GM18520 (cell line): ENCODE measurements at regions not wholly inside any gene's neighbourhood (a gene's known extent, or its start where the extent isn't known, plus 50 kb on each side); places are given as distances from the start of the nearest gene placed in this dataset.

Experiments
- ATAC-seq: cut with Tn5 transposase; IDR thresholded peaks from one replicate; pipeline ENCODE4 v1.9.1; 2021; ENCODE audit not compliant: unreplicated experiment

DNA sequence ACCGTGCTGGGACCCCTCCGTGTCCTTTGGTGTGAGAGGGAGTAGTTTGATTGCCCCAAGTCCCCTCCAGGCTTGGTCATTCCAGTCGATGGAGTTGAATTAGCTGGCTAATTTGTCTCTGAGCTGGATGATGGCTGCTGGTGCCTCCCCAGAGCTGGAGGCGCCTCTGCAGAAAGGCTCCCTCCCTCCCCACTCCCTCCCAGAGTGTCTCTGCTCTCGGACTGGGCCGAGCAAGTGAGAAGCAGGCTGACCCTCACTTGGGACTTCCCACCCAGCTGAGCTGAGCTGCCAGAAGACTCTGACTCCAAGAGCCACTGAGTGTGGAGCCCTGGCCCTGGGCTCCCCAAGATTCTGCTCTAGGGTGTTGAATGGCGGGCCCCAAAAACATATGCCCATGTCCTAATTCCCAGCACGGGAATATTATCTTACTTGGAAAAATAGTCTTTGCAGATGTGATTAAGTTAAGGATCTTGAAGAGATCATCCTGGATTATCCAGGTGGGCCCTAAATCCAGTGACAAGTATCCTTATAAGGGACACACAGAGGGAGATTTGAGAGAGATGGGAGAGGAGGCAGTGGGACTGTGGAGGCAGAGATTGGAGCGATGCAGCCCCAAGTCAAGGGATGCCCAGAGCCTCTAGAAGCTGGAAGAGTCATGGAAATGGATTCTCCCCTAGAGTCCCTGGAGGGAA is 60.7 kb upstream of the TLE3 start:
- no peak for ATAC-seq

DNA sequence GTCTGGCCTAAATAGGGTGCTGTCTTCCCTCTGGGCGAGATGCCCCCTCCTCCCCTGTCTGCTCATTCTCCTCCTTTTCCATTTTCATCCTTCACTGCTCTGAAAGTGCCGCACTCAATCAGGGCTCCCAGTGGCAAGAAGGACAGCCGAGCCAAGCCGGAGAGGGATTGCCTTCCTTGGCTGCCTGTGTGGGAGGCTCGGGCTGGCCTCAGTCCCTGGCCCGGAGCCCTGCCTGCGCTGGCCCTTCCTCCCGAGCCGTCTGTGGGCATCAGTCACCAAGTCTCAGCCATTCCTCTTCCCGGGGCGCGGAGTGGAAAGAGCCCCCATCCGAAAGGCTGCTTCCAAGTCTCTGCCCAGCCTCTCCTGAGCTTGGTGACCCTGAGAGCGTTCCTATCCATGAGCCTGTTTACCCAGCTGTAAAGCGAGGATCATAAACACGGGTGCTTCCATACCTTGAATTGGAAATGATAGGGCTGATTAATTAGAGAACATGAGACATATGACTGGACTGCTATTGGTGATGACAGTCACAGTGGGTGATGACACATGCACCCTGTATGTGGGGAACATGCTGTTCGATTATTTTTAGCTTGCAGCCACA is 59.1 kb upstream of the TLE3 start:
- ATAC-seq, result no peak

DNA sequence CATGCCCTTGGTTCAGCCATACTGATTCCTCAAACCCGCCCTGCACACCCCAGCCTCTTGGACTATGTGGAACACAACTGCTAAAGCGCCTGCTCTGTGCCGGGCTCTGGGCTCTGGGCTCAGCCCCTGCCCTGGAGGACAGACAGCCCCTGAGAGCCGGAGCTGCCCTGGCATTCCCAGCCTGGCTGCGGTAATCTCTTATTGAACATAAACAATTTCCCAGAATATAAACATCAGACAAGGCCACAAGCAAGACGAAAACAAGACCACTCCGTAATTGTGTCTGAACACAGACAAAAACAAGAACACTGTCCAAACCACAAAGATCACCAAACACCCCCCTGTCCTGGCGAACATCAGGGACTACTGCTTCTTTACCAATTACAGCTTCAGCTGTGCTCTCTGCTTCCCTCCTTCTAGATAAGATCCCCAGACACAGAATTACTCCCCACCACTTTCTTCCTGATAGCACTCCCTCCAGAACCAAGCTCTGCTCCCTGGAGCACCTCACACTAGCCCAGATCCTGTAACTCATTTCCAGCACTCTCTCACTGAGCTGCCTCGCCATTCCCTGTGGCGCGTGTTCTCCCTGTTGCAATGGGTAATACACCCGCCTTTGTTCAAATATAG is 57.1 kb upstream of the TLE3 start:
- no peak for ATAC-seq

DNA sequence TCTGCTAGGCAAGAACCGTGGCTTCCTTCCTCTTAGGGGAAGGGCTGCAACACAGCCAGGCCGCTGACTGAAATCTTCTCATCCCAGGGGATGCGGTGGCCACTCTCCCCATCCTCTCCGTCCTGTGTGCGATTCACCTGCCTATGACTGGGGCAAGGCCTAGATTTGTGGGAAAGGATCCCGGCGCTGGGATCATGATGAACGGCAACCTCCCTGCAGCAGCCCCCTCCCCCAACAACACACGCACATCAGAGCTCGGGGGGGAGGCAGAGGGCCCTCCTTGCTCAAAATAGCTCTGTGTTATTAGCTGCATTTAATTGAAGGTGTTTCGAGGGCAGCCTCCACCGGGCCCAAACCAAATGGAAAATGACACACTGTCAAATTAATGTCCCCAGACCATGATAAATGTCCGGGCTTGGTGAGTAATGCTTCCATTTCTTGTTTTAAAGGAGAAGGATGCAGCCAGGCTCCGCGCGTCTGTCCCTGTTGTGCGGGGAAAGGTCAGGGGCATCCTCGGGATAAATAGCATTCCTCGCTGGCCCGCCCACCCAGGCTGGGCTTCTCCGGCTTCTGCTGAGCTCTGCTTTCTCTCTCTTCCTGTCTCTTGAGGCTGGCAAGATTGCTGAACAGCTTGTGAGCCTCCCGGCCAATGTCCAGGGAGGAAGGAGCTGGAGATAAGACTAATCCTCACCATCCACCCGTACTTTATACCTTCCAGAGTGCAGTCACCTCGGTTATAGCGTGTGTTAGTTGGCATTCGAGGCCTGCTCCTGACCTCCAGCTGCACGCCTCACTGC is 56.4 kb upstream of the TLE3 start:
- ATAC-seq, result no peak

DNA sequence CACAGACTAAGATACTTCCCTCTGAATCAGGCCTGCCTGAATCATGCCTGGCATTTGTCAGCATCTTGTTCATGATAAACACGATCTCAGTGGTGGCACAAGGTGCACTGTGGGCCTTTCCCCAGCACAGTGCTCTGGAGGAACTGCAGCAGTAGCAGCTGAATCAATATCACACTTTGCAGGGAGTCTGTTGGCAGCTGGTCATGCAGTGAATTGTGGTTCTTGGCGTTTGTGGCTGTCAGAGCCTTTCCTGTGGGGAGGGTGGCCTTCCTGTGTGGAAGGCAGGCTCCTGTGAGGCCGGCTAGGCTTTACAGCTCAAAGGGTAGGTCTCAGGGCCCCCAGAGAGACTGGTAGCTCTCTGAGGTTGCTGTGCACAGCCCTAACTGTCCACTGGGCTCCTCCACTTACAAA is 54.4 kb upstream of the TLE3 start:
- ATAC-seq, result no peak

DNA sequence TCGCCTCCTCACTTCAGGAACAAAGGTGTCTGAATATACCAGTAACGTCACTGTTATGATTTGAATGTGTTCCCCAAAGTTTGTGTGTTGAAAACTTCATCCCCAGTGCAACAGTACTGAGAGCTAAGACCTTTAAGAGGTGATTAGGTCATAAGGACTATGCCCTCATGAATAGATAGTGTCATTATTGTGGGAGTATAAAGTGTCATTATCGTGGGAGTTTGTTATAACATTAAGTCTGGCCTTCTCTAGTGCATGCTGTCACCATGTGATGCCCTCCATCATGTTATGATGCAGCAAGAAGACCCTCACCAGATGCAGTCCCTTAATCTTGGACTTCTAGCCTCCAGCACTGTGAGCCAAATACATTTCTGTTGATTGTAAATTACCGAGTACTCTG is 53.7 kb upstream of the TLE3 start:
- no peak for ATAC-seq

DNA sequence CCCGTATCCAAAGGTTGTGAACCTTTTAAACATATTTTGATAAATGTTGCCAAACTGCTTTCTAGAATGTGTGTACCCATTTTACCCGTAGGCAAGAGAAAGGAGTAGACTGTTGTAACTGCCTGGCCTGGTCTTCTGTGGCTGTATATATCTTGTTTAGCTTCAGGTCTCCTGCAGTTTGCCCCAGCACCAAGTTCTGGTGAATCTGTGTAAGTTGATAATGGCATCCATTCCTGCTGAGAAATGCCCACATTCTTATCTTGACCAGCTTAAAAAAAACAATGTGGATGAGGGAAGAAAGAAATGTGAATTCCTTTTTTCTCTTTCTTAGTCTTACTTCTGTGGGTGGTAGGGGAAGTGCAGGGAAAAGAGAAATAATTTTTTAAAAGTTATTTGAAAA is 53.3 kb upstream of the TLE3 start:
- ATAC-seq, result no peak

DNA sequence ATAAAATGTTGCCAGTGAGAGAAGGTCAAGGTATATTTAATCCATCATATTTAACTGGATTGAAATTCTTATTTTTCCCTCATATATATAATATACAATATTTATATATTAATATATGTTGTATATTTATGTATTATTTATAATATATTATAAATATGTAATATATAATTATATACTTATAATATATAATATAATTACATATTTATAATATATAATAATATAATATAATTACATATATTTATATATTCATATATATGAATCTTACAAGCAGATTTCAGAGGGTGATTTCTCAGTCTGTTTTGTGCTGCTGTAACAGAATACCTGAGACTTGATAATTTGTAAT is 52.7 kb upstream of the TLE3 start:
- ATAC-seq, result no peak

DNA sequence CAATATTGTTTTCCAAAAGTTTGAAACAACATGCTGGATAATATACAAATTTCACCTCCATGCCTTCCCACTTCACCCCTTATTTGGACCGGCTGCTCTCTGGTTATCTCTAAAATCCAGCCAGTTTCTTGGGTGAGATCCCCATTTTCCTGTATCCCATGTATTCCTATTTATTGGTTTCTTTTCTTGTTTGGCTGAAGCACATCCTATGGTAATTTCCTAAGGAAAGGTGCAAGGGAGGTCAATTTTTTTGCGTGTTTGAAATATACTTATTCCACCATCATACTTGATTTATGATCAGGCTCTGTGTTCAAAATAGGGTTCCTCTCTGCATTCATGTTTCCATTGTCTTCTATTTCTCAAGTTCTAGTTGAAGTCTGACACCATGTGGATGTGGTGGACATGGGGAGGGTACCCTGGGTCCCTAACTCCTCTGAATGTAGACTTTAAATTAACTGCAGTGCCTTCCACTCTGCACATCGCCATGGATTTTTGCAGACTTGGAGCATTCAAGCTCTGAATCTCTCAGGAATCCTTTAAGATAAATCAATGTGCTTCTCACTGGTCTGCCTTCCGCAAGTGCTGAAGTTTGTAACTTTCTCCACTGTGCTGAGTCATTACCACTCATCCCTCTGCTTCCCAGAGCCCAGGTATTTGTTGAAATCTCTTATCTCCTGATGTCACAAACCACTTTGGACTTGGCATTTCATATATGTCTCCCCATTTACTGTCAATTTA is 52.1 kb upstream of the TLE3 start:
- ATAC-seq, result no peak

DNA sequence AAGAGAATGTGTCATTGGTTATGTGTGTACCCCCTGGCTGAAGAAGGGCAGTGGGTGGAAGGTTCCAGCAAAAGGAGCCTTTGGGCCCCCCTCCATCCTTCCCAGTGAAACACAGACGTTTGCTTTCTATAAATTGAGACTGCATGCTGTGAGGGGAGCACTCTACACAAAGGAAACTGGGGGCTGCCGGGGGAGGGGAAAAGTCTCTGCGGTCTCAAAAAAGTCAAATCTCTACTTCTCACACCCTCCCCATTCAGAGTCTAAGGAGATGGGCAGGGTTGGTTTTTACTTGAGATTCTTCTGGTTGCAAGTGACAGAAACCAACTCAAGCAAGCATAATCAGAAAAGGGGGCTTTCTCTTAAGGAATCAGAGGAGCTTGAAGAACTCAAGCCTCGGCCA is 50.1 kb upstream of the TLE3 start:
- ATAC-seq, result no peak
